OCI-M2 (cell line): ENCODE measurements at regions not wholly inside any gene's neighbourhood (a gene's known extent, or its start where the extent isn't known, plus 50 kb on each side); places are given as distances from the start of the nearest gene placed in this dataset.

Source experiments
- DNase-seq: peaks from one replicate; lab custom pipeline; 2025; ENCODE audit not compliant: unreplicated experiment; lab: John Stamatoyannopoulos, UW

DNA sequence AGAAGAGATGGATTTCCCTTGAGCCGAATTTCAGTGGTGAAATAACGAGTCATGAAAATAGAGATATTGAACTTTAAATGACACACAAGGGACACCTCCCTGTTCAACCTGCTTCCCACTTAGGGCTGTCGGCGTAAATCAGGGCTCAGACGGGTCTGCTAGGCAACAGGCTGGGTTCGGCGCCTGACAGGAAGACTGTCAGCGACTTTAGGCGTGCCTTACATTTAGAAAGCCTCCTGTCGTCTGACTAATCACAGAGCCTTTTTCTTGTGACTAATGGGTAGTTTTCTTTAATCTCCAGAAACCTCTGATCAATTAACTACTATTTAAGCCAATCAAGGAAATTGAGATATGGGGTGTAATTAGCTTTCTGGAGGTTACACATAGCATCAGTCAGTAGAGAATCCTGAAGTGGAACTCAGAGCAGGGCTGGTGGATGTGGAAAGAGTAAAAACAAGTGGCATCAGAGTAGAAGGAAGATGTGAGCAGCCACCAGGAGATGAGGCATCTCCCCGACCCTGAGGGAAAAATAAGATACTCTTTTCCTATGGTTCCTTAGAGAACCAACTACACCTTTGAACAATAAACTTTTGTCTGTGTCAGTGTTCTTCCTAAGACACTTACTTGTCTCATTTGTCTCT is 86.2 kb upstream of the HS3ST1 start:
- DNase-seq = no peak

GRCh38 chr4:11514003-11514402 is 85.3 kb upstream of the HS3ST1 start:
- DNase-seq = no peak

DNA sequence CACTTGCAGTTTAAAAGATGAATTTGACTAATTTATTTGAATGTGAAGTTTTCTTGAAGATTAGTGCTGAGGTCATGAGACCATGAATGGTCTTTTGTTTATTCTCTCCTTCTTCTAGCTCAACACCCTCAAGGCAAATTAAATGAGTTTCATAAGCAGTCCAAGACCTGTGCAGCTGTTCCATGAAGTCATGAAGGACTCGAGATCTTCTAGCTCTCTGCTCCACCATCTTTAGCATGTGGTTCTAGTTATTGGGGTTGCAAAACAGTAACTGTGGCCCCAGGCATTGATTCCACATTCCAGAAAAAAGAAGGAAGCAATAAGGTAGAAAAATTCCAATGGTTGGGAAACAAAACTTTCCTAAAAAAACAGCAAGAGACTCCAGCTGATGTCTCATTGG is 84.2 kb upstream of the HS3ST1 start:
- DNase-seq = no peak

GRCh38 chr4:11511321-11511720 is 82.6 kb upstream of the HS3ST1 start:
- DNase-seq = no peak

GRCh38 chr4:11507920-11508319 is 79.2 kb upstream of the HS3ST1 start:
- DNase-seq = no peak

DNA sequence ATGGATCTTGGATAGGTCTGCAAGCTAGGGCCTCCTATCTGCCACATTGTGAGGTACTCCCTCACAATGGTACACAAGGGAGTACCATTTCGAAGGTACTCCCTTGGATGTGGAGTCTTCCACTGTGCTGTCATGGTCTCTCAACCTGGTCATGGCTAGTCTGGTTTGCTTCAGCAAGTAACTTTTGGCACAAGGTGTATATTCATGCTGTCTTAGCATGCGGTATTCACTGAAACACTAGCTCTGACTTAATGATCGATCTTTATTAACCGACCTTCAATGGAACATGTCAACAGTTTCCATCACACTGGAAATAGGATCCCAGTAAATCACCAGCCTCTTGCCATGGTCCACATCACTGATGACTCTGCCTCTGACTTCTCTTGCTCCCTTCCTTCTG is 77.5 kb upstream of the HS3ST1 start:
- DNase-seq = no peak

GRCh38 chr4:11505221-11505971 is 76.7 kb upstream of the HS3ST1 start:
- no peak for DNase-seq

GRCh38 chr4:11503166-11503565 is 74.5 kb upstream of the HS3ST1 start:
- DNase-seq = no peak

DNA sequence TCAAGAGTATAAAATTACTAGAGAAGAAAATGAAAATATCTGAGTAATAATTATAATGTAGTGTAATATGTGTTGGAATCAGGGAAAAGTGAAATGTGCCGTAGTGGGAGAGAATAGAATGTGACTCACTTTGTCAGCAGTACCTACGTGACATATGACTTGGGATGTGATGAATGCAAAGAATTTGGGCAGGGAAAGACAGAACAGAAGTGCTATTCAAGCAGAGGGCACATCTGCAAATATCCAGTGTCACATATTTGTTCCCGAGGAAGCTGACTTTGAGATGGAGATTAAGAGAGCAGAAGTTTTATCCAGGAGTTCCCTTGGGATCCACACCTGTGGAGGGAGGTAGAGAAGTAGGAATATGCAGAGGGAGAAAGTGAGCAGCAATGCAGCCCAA is 69.3 kb upstream of the HS3ST1 start:
- no peak for DNase-seq

DNA sequence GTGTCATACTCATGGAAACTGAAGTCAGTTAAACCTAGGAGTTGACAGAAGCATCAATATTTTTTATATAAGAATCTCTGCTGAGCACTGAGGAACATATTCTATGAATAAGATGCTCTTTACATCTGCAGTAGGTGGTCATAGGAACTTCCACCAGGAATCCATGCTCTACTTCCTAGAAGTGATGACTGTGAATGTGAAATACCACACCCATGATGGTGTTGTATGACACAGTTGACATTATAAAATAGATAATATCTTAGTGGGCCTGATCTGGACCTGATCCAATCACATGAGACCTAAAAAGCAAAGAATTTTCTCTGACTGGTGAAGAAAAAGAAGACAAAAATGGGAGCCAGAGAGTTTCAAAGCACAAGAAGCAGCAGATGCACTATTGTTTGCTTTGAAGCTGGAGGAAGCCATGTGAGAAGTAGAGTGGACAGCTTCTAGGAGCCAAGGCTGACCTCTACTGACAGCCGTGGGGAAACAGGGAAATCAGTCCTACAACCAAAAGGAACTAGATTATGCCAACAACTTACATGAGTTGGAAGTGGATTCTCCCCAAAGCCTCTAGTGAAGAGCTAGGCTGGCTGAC is 68.6 kb upstream of the HS3ST1 start:
- no peak for DNase-seq

GRCh38 chr4:11496351-11496829 is 67.7 kb upstream of the HS3ST1 start:
- no peak for DNase-seq

DNA sequence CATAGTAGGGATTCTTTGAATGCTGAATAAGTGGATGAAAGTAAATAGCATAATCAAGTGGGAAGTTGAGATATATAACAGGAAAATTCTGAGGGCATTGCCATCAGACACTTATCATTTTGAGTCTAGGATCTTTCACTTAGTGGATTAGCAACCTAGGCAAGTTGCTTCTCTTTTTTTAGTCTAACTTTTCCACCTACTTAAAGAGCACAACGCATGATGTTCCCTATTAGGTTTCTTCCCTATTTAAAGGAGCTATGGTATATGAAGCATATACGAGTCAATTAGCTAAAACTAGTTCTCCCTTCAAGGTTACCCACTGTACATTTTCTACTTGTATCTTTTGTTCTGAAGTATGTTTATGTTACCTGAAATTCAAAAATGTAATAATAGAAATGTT is 67.1 kb upstream of the HS3ST1 start:
- no peak for DNase-seq

DNA sequence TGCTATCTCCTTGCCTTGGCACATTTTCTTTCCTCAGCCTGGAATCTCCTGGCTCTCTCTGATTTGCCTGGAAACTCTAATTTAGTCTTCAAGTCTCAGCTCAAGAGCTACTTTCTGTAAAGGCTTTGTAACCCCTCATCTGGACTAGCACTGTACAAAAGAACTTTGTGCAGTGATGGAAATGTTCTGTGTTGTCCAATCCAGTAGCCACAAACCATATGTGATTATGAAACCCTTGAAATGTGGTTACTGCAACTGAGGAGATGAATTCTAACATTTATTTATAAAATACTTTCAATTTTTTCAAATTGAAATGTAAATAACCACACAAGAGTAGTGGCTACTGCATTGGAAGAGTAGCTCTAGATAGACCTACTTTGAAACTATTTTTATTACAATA is 66.6 kb upstream of the HS3ST1 start:
- no peak for DNase-seq

DNA sequence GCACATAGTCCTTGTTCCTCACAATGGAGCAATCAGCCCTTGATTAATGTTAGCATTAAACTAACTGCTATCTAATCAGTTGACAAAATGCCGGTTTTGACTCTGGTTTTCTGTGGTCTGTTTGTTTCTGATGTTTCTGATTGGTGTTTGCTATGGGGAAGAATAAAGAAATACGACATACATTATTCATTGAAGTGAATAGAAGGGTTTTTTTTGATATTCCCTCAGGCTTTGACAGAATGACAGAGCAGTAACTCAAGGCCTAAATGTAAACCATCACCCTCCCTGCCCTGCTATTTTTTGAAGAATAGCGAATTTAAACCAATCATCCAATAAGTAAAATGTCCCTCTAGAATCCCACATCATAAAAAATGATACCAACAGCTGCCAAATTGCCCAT is 65.5 kb upstream of the HS3ST1 start:
- DNase-seq = no peak

DNA sequence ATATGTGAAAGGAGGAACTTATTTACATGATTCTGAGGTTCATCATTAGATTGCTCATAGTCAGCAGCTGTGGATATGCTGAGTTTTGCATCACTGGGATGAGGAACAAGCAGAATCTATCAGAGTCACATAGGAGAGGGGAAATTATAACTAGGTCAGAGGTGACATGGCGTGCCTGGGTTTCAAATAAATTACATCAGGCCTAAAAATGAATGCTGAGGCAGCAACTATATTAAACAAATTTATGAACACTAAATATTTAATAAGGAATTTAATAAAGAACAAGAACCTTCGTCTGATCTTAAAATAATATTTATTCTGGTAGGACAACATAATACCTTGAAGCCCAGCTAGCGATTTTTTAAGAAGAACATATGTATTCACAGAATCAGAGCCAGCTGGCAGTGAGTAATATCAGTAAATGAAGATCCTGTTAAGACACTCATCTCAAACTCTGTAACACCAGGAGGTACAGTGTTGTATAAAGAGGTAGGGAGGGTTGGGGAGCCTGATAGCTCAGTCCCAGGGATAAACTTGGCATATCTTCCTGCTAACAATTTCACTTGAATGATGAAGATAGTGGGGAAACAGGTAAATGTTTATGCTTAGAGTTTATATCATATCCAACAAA is 60.9 kb upstream of the HS3ST1 start:
- DNase-seq = no peak

GRCh38 chr4:11488657-11489452 is 60.2 kb upstream of the HS3ST1 start:
- no peak for DNase-seq

DNA sequence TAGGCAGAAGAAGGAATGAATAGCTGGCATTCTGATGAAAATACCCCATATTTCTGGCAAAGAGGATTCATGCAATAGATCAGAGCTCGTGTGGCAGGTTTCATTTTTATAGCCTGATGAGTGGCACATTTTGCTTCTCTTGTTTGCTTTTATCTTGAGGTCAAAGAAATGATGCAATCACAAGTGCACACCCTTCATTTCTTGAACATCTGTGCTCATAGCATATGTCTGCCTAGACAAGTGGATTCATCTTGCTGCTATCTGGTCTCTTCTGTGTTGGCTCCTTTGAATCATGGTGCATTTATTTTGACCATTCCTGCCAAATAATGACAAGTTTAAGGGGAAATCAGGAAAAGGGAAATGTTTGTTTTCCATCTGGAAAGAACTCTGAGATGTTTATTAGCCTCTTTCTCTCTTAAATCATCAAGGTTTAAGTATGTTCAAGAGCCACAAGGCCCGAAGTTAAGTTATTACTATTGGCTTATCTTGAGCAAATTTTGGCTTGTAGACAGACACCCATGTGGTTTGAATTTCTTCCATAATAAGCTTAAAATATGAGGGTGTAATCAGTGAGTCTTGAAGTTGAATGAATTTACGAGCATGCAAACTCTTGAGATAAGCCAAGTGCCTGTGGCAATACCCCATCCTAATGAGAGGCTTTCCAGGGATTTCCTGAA is 59.3 kb upstream of the HS3ST1 start:
- no peak for DNase-seq

- DNase-seq = no peak
Observed at GRCh38 chr4:11487139-11487538, 58.4 kb upstream of the HS3ST1 start.

GRCh38 chr4:11485926-11486325 is 57.2 kb upstream of the HS3ST1 start:
- no peak for DNase-seq

- DNase-seq = no peak
Observed at GRCh38 chr4:11484531-11484930, 55.8 kb upstream of the HS3ST1 start.

DNA sequence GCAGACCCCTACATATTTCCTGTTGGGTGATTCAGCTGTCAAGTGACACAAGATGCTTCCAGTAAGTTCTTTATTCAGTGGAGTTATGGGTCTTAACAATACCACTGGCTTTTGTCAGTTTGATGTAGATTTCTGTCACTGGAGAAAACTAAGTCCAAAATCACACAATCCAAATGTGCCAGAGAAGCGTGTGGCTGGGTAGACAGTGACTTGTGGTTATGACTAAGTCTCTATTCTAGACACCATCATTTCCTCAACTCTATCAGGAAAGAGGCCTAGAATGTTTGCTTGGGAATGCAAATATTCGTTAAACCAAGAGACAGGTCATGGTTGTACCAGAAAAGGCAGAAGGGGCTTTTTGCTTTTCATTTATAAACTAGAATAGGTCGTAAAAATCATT is 54.4 kb upstream of the HS3ST1 start:
- no peak for DNase-seq
